GM19043 (cell line): ENCODE measurements at regions not wholly inside any gene's neighbourhood (a gene's known extent, or its start where the extent isn't known, plus 50 kb on each side); places are given as distances from the start of the nearest gene placed in this dataset.
"Not testable (repeated sequence)": the region's sequence is repeated elsewhere in the genome, so short reads cannot be mapped to it uniquely, and the experiment has no call there.

Source experiments
- ATAC-seq: cut with Tn5 transposase; IDR thresholded peaks from one replicate; pipeline ENCODE4 v1.9.1; 2021; ENCODE audit warnings: low read depth; ENCODE audit not compliant: unreplicated experiment

GRCh38 chr15:59791755-59792154 lies 102.6 kb upstream of the BNIP2 start:
- ATAC-seq: no peak

- ATAC-seq: no peak
These were observed 102.0 kb upstream of the BNIP2 start for GRCh38 chr15:59791079-59791478.

- not testable (repeated sequence) for ATAC-seq
These were observed 97.3 kb upstream of the BNIP2 start for GRCh38 chr15:59786466-59786865.

- ATAC-seq: not testable (repeated sequence)
These were observed 96.9 kb upstream of the BNIP2 start for GRCh38 chr15:59785981-59786380.

- ATAC-seq: not testable (repeated sequence)
These were observed 94.8 kb upstream of the BNIP2 start for GRCh38 chr15:59783774-59784520.

GRCh38 chr15:59779110-59779509 lies 90.0 kb upstream of the BNIP2 start:
- no peak for ATAC-seq

- no peak for ATAC-seq
These were observed 75.7 kb upstream of the BNIP2 start for GRCh38 chr15:59764775-59765174.

- ATAC-seq: no peak
These were observed 73.4 kb upstream of the BNIP2 start for GRCh38 chr15:59762558-59762957.

GRCh38 chr15:59760256-59760655 lies 71.1 kb upstream of the BNIP2 start:
- not testable (repeated sequence) for ATAC-seq

GRCh38 chr15:59751552-59752413 lies 62.7 kb upstream of the BNIP2 start:
- no peak for ATAC-seq

GRCh38 chr15:59746777-59747176 lies 57.7 kb upstream of the BNIP2 start:
- no peak for ATAC-seq

GRCh38 chr15:59741274-59741906 lies 52.3 kb upstream of the BNIP2 start:
- ATAC-seq: no peak

- ATAC-seq: no peak
These were observed 50.6 kb upstream of the BNIP2 start for GRCh38 chr15:59739557-59740186.
